ENCODE measurements at regions not wholly inside any gene's neighbourhood (a gene's known extent, or its start where the extent isn't known, plus 50 kb on each side); places are given as distances from the start of the nearest gene placed in this dataset.

GRCh38 chr3:68163968-68164367 lies 509.6 kb upstream of the SUCLG2 start:
- TF ChIP-seq EZH2 (IDR thresholded peaks at IDR 0.05): no peak
- TF ChIP-seq POLR2AphosphoS5 (IDR thresholded peaks at IDR 0.05; ENCODE audit: borderline replicate concordance, low read depth, low read length): no peak
- TF ChIP-seq FOXP2 (optimal IDR thresholded peaks at IDR 0.05; ENCODE audit: control extremely low read depth, extremely low read length, insufficient read depth): no peak
